GM21723 (cell line): ENCODE measurements at regions not wholly inside any gene's neighbourhood (a gene's known extent, or its start where the extent isn't known, plus 50 kb on each side); places are given as distances from the start of the nearest gene placed in this dataset.

Experiments
- ATAC-seq: cut with Tn5 transposase; IDR thresholded peaks from one replicate; pipeline ENCODE4 v1.9.1; 2021; ENCODE audit warnings: mild to moderate bottlenecking, moderate library complexity; ENCODE audit not compliant: unreplicated experiment

GRCh38 chr3:109532257-109533216 is 195.2 kb upstream of the DPPA4 start:
- ATAC-seq, result no peak

- ATAC-seq, result no peak
These were observed 208.4 kb upstream of the DPPA4 start for GRCh38 chr3:109545746-109546145.

GRCh38 chr3:109548192-109548938 is 211.0 kb upstream of the DPPA4 start:
- ATAC-seq, result no peak

- ATAC-seq, result no peak
These were observed 216.4 kb upstream of the DPPA4 start for GRCh38 chr3:109553591-109554371.

- no peak for ATAC-seq
These were observed 222.0 kb upstream of the DPPA4 start for GRCh38 chr3:109559389-109559788.

GRCh38 chr3:109563149-109563548 is 225.8 kb upstream of the DPPA4 start:
- no peak for ATAC-seq

GRCh38 chr3:109569135-109569846 is 231.9 kb upstream of the DPPA4 start:
- ATAC-seq, result no peak

- no peak for ATAC-seq
These were observed 233.1 kb upstream of the DPPA4 start for GRCh38 chr3:109570408-109570807.

GRCh38 chr3:109572301-109572700 is 235.0 kb upstream of the DPPA4 start:
- no peak for ATAC-seq

GRCh38 chr3:109596991-109597390 is 259.6 kb upstream of the DPPA4 start:
- ATAC-seq, result no peak

GRCh38 chr3:109597444-109597843 is 260.1 kb upstream of the DPPA4 start:
- ATAC-seq, result no peak

GRCh38 chr3:109607897-109608296 is 270.6 kb upstream of the DPPA4 start:
- no peak for ATAC-seq

GRCh38 chr3:109608574-109608973 is 271.2 kb upstream of the DPPA4 start:
- no peak for ATAC-seq

- ATAC-seq, result no peak
These were observed 281.5 kb upstream of the DPPA4 start for GRCh38 chr3:109618766-109619378.

- ATAC-seq, result no peak
These were observed 294.6 kb upstream of the DPPA4 start for GRCh38 chr3:109631897-109632296.

- ATAC-seq, result no peak
These were observed 302.9 kb upstream of the DPPA4 start for GRCh38 chr3:109640146-109640652.

- ATAC-seq, result no peak
These were observed 304.7 kb upstream of the DPPA4 start for GRCh38 chr3:109642025-109642424.

- no peak for ATAC-seq
These were observed 306.2 kb upstream of the DPPA4 start for GRCh38 chr3:109643590-109643989.

- no peak for ATAC-seq
These were observed 307.0 kb upstream of the DPPA4 start for GRCh38 chr3:109644332-109644731.

- no peak for ATAC-seq
These were observed 307.4 kb upstream of the DPPA4 start for GRCh38 chr3:109644746-109645145.
